BE2C (cell line): ENCODE measurements at regions not wholly inside any gene's neighbourhood (a gene's known extent, or its start where the extent isn't known, plus 50 kb on each side); places are given as distances from the start of the nearest gene placed in this dataset.
"Not testable (repeated sequence)": the region's sequence is repeated elsewhere in the genome, so short reads cannot be mapped to it uniquely, and the experiment has no call there.

ENCODE experiments used
- DNase-seq: peaks from one replicate; pipeline ENCODE4 v3.0.0-alpha.2; 2020
- H3K27me3 ChIP-seq: fragments of 250-450 bp; sonication (Bioruptor Pico); 2 replicates; pipeline ENCODE4 v1.5.1; 2020; ENCODE audit warnings: mild to moderate bottlenecking
- H3K36me3 ChIP-seq: fragments of 250-450 bp; sonication (Bioruptor Pico); 2 replicates; pipeline ENCODE4 v1.5.1; 2020; ENCODE audit warnings: mild to moderate bottlenecking
- H3K4me1 ChIP-seq: fragments of 250-450 bp; sonication (Bioruptor Pico); 2 replicates; pipeline ENCODE4 v1.5.1; 2020
- H3K4me3 ChIP-seq: 2 replicates; pipeline ENCODE4 v1.5.1; 2011; ENCODE audit warnings: low read depth, low read length
- H3K9me3 ChIP-seq: fragments of 250-450 bp; sonication (Bioruptor Pico); 2 replicates; pipeline ENCODE4 v1.5.1; 2020
- CTCF ChIP-seq: IDR thresholded peaks from 2 replicates; pipeline ENCODE4 v1.5.1; 2012; ENCODE audit warnings: mild to moderate bottlenecking, low read depth, low read length

DNA sequence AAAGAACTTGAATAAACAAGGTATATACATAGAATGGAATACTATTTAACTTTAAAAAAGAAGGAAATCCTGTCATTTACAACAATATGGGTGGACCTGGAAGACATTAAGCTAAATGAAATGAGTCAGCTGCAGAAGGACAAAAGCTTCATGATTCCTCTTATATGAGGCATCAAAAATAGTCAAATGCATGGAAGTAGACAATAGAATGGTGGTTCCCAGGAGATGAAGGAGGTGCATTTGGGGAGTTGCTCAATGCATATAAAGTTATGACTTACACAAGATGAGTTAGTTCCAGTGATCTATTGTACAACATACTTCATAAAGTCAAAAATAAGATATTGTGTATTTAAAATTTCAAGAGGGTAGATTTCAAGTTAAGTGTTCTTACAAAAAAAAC, 426.1 kb upstream of the UBE2E3 start:
- H3K27me3 ChIP-seq = no peaks in the 10 kb centered on the region
- no peaks in the 10 kb centered on the region for H3K4me1 ChIP-seq
- no peak for TF ChIP-seq CTCF
- H3K36me3 ChIP-seq = no peaks in the 10 kb centered on the region
- no peaks in the 10 kb centered on the region for H3K9me3 ChIP-seq
- DNase-seq = no peak
- no peak overlapping the region for H3K4me3 ChIP-seq

GRCh38 chr2:180553094-180553715, 427.2 kb upstream of the UBE2E3 start:
- H3K4me1 ChIP-seq = no peaks in the 10 kb centered on the region
- H3K27me3 ChIP-seq = no peaks in the 10 kb centered on the region
- no peak overlapping the region for H3K4me3 ChIP-seq
- DNase-seq = no peak
- no peaks in the 10 kb centered on the region for H3K9me3 ChIP-seq
- no peaks in the 10 kb centered on the region for H3K36me3 ChIP-seq
- no peak for TF ChIP-seq CTCF

DNA sequence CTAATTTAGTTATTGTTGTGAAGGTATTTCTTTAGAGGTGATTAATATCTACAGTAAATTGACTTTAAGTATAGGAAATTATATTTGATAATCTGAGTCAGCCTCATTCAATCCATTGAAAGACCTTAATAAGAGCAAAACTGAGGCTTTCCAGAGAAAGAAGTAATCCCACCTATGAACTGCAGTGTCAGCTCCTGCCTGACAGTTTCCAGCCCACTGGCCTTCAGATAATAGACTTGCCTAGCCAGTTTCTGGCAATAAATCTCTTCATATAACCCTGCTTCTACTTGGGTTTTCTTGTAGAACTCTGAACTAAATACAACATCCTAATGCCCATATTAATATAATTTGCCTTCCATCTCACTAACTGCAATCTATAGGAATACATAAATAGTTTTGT, 437.9 kb upstream of the UBE2E3 start:
- no peaks in the 10 kb centered on the region for H3K9me3 ChIP-seq
- H3K4me3 ChIP-seq = no peak overlapping the region
- no peak for TF ChIP-seq CTCF
- no peak for DNase-seq
- no peaks in the 10 kb centered on the region for H3K36me3 ChIP-seq
- H3K4me1 ChIP-seq = no peaks in the 10 kb centered on the region
- no peaks in the 10 kb centered on the region for H3K27me3 ChIP-seq

DNA sequence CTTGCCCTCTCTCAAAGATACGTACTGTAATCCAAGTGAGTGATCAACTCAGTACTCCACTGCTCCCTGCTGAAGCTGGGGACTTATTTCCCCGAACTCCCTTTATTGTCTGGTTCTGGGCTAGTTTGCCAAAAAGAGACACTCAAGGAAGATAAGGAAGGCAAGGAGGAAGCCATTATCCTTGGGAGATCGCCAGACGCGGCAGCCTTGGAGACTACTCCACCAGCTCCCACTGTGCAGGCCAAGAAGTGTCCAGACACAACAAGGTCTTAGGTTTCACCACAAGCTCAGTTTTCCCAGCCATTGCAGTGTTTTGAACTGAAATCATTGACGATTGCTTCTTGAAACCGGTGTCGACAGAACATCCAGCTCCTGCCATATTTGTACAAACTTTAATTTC, 439.6 kb upstream of the UBE2E3 start:
- no peaks in the 10 kb centered on the region for H3K4me1 ChIP-seq
- H3K4me3 ChIP-seq = no peak overlapping the region
- H3K27me3 ChIP-seq = no peaks in the 10 kb centered on the region
- H3K9me3 ChIP-seq = no peaks in the 10 kb centered on the region
- no peaks in the 10 kb centered on the region for H3K36me3 ChIP-seq
- TF ChIP-seq CTCF = no peak
- no peak for DNase-seq

- Histone ChIP-seq H3K9me3 (no peaks in the 10 kb centered on the region), H3K36me3 (no peaks in the 10 kb centered on the region), H3K27me3 (no peaks in the 10 kb centered on the region), H3K4me3 (no peak overlapping the region), H3K4me1 (no peaks in the 10 kb centered on the region)
- no peak for TF ChIP-seq CTCF
- DNase-seq = no peak
Observed at GRCh38 chr2:180539541-180539940, 440.9 kb upstream of the UBE2E3 start.

DNA sequence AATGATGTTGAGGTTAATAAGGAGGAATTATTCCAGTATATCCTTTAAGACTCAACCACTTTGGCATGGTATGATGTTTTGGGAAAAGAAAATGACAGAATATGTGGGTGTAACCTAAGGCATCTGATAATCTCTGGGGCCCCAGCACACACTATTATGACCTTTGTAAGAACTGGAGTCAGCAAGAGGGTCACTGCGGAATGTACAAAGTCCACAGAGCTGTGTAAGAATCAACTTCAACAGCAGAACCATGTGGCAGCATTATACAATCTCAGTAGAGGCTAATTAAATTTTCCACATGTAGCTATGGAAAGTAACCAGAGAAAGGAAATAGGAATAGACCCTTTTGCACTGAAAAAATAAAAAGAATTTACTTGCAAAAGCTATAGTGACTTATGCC, 445.1 kb upstream of the UBE2E3 start:
- DNase-seq = no peak
- Histone ChIP-seq H3K27me3 (no peaks in the 10 kb centered on the region), H3K4me3 (no peak overlapping the region), H3K4me1 (no peaks in the 10 kb centered on the region), H3K36me3 (no peaks in the 10 kb centered on the region), H3K9me3 (no peaks in the 10 kb centered on the region)
- TF ChIP-seq CTCF = no peak

DNA sequence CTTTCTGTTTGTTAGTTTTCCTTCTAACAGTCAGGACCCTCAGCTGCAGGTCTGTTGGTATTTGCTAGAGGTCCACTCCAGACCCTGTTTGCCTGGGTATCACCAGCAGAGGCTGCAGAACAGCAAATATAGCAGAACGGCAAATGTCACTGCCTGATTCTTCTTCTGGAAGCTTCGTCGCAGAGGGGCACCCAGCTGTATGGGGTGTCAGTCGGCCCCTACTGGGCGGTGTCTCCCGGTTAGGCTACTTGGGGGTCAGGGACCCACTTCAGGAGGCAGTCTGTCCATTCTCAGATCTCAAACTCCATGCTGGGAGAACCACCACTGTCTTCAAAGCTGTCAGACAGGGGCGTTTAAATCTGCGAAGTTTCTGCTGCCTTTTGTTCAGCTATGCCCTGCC, 448.6 kb upstream of the UBE2E3 start:
- H3K36me3 ChIP-seq, H3K4me1 ChIP-seq, H3K4me3 ChIP-seq, H3K27me3 ChIP-seq, DNase-seq, H3K9me3 ChIP-seq: not testable (repeated sequence)
